ENCODE measurements at regions not wholly inside any gene's neighbourhood (a gene's known extent, or its start where the extent isn't known, plus 50 kb on each side); places are given as distances from the start of the nearest gene placed in this dataset.
A peak's percentile ranks its signal among the peaks of the same experiment; 100 is the strongest.

- no peak for TF ChIP-seq ZHX2 (IDR thresholded peaks at IDR 0.05; ENCODE audit: low read depth)
- no peak for TF ChIP-seq ZHX2 (CRISPR knock-in tag; IDR thresholded peaks at IDR 0.05; ENCODE audit: borderline replicate concordance)
- no peak for TF ChIP-seq ZNF577 (CRISPR knock-in tag; IDR thresholded peaks at IDR 0.05; ENCODE audit: borderline replicate concordance, low read depth)
- TF ChIP-seq DRAP1 (CRISPR knock-in tag; IDR thresholded peaks at IDR 0.05), result no peak
- no peak for TF ChIP-seq ZNF225 (CRISPR knock-in tag; IDR thresholded peaks at IDR 0.05)
- TF ChIP-seq SALL1 (CRISPR knock-in tag; IDR thresholded peaks at IDR 0.05), result peak; percentile 36; the same call in 1 of the 2 replicates
- TF ChIP-seq ZNF839 (CRISPR knock-in tag; IDR thresholded peaks at IDR 0.05; ENCODE audit: borderline replicate concordance), result no peak
- no peak for TF ChIP-seq ZNF230 (CRISPR knock-in tag; IDR thresholded peaks at IDR 0.05)
- TF ChIP-seq GLI4 (CRISPR knock-in tag; IDR thresholded peaks at IDR 0.05; ENCODE audit: borderline replicate concordance), result no peak
- TF ChIP-seq RNF219 (CRISPR knock-in tag; IDR thresholded peaks at IDR 0.05), result no peak
- no peak for TF ChIP-seq ZNF740 (CRISPR knock-in tag; IDR thresholded peaks at IDR 0.05)
- no peak for TF ChIP-seq NCOA5 (CRISPR knock-in tag; IDR thresholded peaks at IDR 0.05)
- TF ChIP-seq ZFYVE20 (CRISPR knock-in tag; IDR thresholded peaks at IDR 0.05; ENCODE audit: borderline replicate concordance, low read depth), result no peak
- TF ChIP-seq EHMT2 (IDR thresholded peaks at IDR 0.05; ENCODE audit: borderline replicate concordance, low read depth, low read length), result no peak
- TF ChIP-seq ATAD3A (CRISPR knock-in tag; IDR thresholded peaks at IDR 0.05), result no peak
- TF ChIP-seq DR1 (CRISPR knock-in tag; IDR thresholded peaks at IDR 0.05), result no peak
- TF ChIP-seq ZNF709 (CRISPR knock-in tag; IDR thresholded peaks at IDR 0.05), result no peak
- TF ChIP-seq MTA1 (CRISPR knock-in tag; IDR thresholded peaks at IDR 0.05; ENCODE audit: borderline replicate concordance), result no peak
- no peak for TF ChIP-seq REPIN1 (CRISPR knock-in tag; IDR thresholded peaks at IDR 0.05; ENCODE audit: borderline replicate concordance, low read depth)
- no peak for TF ChIP-seq ZNF253 (CRISPR knock-in tag; IDR thresholded peaks at IDR 0.05; ENCODE audit: borderline replicate concordance)
- no peak for TF ChIP-seq ZNF570 (CRISPR knock-in tag; IDR thresholded peaks at IDR 0.05; ENCODE audit: borderline replicate concordance)
- no peak for TF ChIP-seq DNMT3B (CRISPR knock-in tag; conservative IDR thresholded peaks at IDR 0.05)
These were observed 98.2 kb upstream of the DHX40 start (continued) for GRCh38 chr17:59466946-59467801.
